GM19468 (cell line): ENCODE measurements at regions not wholly inside any gene's neighbourhood (a gene's known extent, or its start where the extent isn't known, plus 50 kb on each side); places are given as distances from the start of the nearest gene placed in this dataset.

Experiments used
- ATAC-seq: cut with Tn5 transposase; IDR thresholded peaks from one replicate; pipeline ENCODE4 v1.9.1; 2021; ENCODE audit warnings: mild to moderate bottlenecking, moderate library complexity, moderate number of reproducible peaks; ENCODE audit not compliant: unreplicated experiment; ENCODE audit errors: extremely low read depth

DNA sequence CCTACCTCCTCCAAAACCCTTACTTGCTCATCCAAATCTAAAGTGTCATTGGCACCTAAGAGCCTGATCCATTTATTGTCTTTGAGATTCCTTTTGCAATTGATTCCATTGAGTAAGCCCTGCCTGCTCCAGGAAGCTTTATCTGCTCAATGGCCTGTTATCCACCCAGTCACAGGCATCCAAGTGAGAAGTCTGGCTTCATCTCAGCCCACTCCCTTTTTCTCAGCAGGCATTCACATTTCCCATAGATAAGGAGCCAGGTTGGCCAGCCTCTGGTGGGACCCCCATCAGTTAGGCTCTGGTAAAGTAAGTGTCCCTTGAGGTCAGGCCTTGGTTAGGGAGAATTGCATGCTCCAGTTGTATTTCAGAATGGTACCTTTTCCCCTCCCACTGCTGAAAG lies 396.2 kb upstream of the ST6GAL2 start:
- ATAC-seq = no peak

DNA sequence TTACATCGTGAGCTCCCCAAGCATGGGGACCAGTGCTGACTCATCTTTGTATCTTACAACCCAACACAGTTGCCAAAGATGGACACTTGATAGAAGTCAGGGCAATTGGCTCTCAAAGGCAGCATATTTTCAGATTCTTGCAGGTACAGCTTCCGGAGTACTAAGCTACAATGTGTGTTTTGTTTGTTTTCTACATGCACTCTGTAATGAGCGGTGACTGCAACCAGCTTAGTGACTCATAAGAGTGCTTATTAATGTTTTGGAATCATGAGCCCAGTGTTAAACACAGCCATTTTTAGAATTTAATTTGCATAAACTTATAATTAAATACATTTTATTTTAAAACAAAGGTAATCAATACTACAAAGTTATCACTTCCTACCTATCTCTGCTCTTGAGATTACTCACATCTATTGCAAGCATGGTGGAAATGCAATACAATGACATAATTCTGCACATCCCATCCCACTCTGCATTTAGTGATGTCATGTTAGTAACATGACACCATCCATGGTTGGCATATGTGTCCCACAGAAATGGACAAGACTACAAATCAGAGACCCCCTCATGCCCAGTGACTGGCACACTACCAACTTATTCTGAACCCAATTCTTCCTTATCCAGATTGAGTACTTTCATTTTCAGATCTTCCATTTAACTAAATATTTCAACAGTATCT lies 399.8 kb upstream of the ST6GAL2 start:
- ATAC-seq = no peak

DNA sequence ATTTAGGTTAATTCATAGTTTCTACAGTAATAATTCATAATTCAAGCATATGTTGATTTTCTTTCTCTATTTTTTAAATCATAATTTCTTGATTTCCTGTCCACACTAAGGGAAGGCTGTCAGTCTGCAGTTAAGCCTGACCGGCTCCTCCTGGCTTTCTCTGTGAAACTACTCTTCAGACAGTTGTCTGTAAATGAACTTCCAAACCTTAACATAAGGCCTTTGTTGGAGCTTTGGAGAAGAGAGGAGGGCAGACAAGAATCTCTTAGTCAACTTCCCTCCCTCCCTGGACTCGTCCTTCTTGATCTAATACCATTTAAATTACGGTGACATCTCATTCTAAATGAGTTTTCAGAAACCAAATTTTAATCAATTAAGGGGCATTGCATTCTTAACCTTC lies 404.1 kb upstream of the ST6GAL2 start:
- ATAC-seq = no peak

- ATAC-seq = no peak
These were observed 418.0 kb upstream of the ST6GAL2 start for GRCh38 chr2:107303964-107304363.

DNA sequence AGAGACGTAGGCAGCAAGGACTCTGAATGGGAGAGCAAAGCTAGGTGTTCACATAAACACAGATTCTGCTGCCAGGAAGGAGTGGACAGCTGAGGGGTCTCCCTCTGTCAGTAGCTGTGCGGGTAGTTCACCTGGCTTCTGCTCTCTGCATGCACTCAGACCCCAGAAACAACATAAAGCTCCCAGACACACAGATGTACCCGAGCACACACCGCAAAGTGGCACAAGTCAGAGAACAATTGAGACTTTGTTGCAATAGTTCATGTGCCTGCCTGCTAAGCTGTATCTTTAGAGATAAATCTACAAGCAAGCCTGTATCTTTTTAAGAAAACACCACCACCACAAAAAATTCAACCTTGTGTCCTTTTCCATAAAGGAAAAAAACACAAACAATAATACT lies 420.0 kb upstream of the ST6GAL2 start:
- no peak for ATAC-seq

GRCh38 chr2:107306881-107307280 lies 420.9 kb upstream of the ST6GAL2 start:
- no peak for ATAC-seq

DNA sequence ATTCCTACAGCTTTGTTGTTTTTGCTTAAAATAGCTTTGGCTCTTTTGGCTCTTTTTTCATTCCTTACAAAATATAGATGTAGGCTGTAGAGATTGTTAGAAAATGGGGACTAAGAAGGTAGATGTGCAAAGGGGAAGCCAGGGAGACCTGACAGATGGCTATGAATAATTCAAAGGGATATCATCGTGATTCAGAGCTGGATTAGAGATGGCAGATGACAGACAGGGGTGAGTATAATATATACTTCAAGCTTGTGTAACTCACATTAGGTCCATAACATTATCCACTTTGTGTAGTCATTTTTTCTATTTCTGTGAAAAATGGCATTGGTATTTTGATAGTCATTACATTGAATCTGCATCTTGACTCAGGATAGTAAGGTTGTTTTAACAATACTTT lies 422.9 kb upstream of the ST6GAL2 start:
- no peak for ATAC-seq

GRCh38 chr2:107312240-107312639 lies 426.3 kb upstream of the ST6GAL2 start:
- no peak for ATAC-seq

GRCh38 chr2:107313316-107313715 lies 427.3 kb upstream of the ST6GAL2 start:
- ATAC-seq = no peak

- ATAC-seq = no peak
These were observed 434.9 kb upstream of the ST6GAL2 start for GRCh38 chr2:107320881-107321280.

- ATAC-seq = no peak
These were observed 436.4 kb upstream of the ST6GAL2 start for GRCh38 chr2:107322416-107322815.

- ATAC-seq = no peak
These were observed 438.1 kb upstream of the ST6GAL2 start for GRCh38 chr2:107323946-107324565.

DNA sequence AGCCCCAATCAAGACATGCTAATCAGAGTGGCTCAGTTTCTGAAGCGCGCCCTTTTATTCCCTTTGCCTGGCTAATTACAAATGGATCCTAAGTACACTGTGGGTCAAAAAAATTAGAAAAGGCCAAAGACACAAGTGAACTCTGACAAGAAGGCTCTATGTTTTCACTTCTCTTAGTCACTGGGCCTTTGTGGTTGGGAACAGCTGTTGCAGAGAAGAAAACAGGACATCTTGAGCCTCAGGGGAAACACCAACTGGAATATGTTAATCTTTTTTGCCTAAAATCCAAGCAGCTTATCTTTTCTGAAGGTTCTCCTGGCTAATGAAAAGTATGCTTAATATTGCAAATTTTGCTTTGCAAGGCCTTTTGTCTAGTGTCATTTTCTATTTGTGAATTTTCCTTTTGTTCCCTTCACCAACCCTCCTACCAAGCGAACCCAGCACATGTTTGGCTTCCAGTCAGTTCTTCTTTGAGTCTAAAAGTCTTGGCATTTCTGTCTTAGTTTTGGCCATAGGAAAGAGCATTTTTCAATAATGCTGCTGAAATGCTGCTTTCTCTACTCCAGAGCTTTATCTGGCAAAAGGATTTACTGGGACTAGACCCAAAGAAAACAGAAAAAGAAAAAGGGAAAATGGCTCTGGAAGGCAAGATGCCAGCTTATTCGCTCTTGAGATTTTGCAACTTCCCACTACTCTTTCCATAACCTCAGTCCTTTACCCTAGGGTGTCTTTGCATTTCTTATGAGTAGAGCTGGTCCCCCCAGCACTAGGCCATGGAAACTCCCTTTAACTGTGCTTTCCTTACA lies 440.2 kb upstream of the ST6GAL2 start:
- no peak for ATAC-seq

- no peak for ATAC-seq
These were observed 448.3 kb upstream of the ST6GAL2 start for GRCh38 chr2:107334306-107334705.

GRCh38 chr2:107336526-107336925 lies 450.6 kb upstream of the ST6GAL2 start:
- ATAC-seq = no peak

DNA sequence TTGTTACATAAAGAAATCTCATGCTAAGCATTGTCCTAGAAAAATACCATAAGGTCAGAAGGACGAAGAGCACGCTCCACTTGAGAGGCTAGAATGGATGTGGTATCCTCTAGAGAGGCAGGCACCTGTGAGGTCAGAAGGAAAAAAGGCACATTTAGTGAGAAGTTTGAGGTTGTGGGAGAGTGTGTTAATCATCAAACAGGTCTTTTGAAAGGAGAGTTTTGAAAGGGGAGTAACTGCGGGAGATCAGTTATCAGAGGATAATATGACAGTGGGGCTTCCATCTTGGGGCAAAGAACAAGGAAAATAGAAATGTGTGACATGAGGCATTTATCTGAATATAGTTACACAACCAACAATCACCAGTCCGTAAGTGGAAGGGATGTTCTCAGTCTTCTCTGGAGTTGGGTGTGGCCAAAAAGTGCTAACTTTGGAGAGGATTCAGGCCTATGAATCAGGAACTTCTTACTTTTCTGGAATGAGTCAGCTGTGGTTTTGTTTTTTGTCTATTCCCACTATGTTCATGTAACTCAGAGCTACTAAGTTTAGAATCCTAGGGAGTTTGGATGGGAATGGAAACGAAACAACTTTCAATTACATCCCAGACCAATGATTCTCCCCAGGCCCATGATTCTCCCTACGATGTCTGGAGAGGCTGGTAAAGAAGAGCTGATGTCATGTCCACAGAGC lies 451.4 kb upstream of the ST6GAL2 start:
- ATAC-seq = no peak

- ATAC-seq = no peak
These were observed 452.1 kb upstream of the ST6GAL2 start for GRCh38 chr2:107338059-107338458.

GRCh38 chr2:107338571-107338970 lies 452.6 kb upstream of the ST6GAL2 start:
- ATAC-seq = no peak

DNA sequence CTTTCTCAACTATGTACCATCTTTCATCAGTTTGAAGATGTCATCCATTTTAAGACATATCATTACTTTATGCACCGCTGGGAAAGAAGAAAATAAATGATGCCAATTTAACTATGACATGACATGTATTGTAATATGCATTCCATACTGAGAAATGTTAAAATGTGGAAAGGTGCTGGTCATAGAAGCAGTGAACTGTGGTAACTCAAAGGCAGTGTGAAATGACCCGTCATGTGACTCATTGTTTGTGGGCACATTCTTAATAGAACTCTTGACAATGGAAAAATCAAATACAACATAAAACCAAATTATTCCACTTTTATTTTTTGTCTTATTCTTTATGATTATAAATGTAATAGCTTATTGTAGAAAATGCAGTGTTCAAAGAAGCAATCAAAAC lies 455.0 kb upstream of the ST6GAL2 start:
- no peak for ATAC-seq

GRCh38 chr2:107349329-107349728 lies 463.4 kb upstream of the ST6GAL2 start:
- ATAC-seq = no peak

- no peak for ATAC-seq
These were observed 468.2 kb upstream of the ST6GAL2 start for GRCh38 chr2:107354175-107354574.
